ENCODE measurements at regions not wholly inside any gene's neighbourhood (a gene's known extent, or its start where the extent isn't known, plus 50 kb on each side); places are given as distances from the start of the nearest gene placed in this dataset.
"Not testable (repeated sequence)": the region's sequence is repeated elsewhere in the genome, so short reads cannot be mapped to it uniquely, and the experiment has no call there.

- DNase-seq (ENCODE audit: extremely low spot score): no peak
- POLR2A ChIA-PET: no interaction called here
- CTCF ChIA-PET: interaction anchor here (1.5 kb wide), 1 partner anchor 10 kb away, joined by 3 read pairs; no protein-coding TSS in a partner anchor
- TF ChIP-seq CTCF (IDR thresholded peaks at IDR 0.05; ENCODE audit: control extremely low read depth, extremely low read depth, low read depth, missing control alignments): no peak
These were observed 257.1 kb upstream of the KCNG1 start for GRCh38 chr20:51280047-51280446.

GRCh38 chr20:51277961-51278360 lies 255.1 kb upstream of the KCNG1 start:
- POLR2A ChIA-PET: no interaction called here
- no peak for TF ChIP-seq CTCF (IDR thresholded peaks at IDR 0.05; ENCODE audit: control extremely low read depth, extremely low read depth, low read depth, missing control alignments)
- CTCF ChIA-PET: no interaction called here
- no peak for DNase-seq (ENCODE audit: extremely low spot score)

- POLR2A ChIA-PET: no interaction called here
- CTCF ChIA-PET: interaction anchor here (0.7 to 1.6 kb wide), 7 partner anchors 11 to 295 kb away, joined by 3 to 4 read pairs (median 3); no protein-coding TSS in a partner anchor
- no peak for TF ChIP-seq CTCF (IDR thresholded peaks at IDR 0.05; ENCODE audit: control extremely low read depth, extremely low read depth, low read depth, missing control alignments)
- DNase-seq (ENCODE audit: extremely low spot score): no peak
These were observed 253.4 kb upstream of the KCNG1 start for GRCh38 chr20:51276296-51276695.

DNA sequence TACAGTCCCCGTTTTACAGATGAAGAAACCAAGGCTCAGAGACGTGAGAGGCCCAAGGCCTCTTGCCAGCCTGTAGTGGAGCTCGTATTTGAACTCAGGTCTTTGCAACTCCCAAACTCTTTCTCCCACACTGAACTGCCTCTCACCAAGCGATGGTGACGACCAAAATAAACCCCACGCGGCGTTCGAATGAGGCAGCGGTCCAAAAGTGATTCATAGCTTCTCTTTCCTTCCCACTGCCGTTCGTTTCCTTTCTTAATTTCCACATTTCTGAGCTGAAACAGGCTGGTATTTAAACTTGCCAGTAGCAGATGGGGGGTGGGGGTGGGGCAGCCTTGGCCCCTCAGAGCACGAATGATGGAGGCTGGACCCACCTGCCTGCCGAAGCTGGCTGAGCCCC lies 252.9 kb upstream of the KCNG1 start:
- TF ChIP-seq CTCF (IDR thresholded peaks at IDR 0.05; ENCODE audit: control extremely low read depth, extremely low read depth, low read depth, missing control alignments): no peak
- CTCF ChIA-PET: interaction anchor here (1.0 to 1.6 kb wide), 6 partner anchors 12 to 295 kb away, joined by 3 to 4 read pairs (median 4); no protein-coding TSS in a partner anchor
- POLR2A ChIA-PET: no interaction called here
- DNase-seq (ENCODE audit: extremely low spot score): no peak

DNA sequence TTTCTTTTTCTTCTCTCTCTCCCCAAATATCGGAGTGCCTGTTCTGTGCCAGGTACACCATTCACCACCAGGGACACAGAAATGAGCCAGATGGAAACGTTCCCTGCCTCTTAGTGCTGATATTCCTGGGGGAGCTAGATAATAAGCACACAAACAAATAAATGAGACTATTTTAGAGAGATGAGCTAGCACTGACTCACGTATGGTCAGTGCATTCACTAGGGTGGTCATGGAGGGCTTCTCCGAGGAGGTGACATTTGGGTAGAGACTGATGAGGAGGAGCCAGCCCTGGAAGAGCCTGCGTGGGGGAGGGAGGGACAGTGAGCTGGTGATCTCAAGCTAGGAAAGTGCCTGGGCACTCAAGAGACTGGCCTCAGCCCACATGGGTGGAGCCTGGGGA lies 252.3 kb upstream of the KCNG1 start:
- no peak for TF ChIP-seq CTCF (IDR thresholded peaks at IDR 0.05; ENCODE audit: control extremely low read depth, extremely low read depth, low read depth, missing control alignments)
- no peak for DNase-seq (ENCODE audit: extremely low spot score)
- CTCF ChIA-PET: interaction anchor here (1.0 to 1.3 kb wide), 2 partner anchors 50 to 288 kb away, joined by 3 read pairs; no protein-coding TSS in a partner anchor
- POLR2A ChIA-PET: no interaction called here

DNA sequence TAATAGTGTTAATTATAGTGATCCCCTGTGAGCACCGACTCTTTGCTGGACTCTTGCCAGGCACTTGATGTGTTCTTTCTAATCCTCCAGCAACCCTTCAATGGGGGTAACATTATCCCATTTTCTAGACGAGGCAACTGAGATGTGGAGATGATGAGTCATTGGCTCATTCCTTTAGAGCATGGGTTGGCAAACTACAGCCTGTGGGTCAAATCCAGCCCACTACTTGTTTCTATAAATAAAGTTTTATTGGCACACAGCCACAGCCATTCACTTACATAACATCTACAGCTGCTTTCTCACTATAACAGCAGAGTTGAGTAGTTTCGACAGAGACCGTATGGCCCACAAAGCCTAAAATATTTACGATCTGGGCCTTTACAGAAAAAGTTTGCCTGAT lies 249.5 kb upstream of the KCNG1 start:
- no peak for DNase-seq (ENCODE audit: extremely low spot score)
- CTCF ChIA-PET: no interaction called here
- TF ChIP-seq CTCF (IDR thresholded peaks at IDR 0.05; ENCODE audit: control extremely low read depth, extremely low read depth, low read depth, missing control alignments): no peak
- POLR2A ChIA-PET: no interaction called here

DNA sequence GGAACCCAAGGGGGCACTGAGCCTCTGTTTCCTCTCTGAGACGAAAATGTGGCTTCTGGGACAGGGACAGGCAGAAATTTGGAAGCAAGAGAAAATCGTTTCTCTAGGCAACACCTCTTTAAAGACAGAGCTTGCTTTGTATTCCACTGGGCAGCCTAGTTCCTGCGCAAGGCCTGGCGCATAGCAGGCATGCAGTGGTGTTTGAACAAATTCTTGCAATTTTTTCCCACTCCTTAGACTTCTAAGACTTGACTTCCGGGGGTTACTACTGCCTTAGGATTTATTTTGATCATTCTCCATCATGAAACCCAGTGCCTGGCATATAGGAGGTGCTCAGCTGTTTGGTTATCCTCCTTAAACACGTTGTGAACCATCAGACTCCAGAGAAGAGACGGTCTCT lies 249.0 kb upstream of the KCNG1 start:
- TF ChIP-seq CTCF (IDR thresholded peaks at IDR 0.05; ENCODE audit: control extremely low read depth, extremely low read depth, low read depth, missing control alignments): no peak
- CTCF ChIA-PET: no interaction called here
- DNase-seq (ENCODE audit: extremely low spot score): no peak
- POLR2A ChIA-PET: no interaction called here

GRCh38 chr20:51271289-51271688 lies 248.4 kb upstream of the KCNG1 start:
- DNase-seq (ENCODE audit: extremely low spot score): not testable (repeated sequence)

More at GRCh38 chr20:51271289-51271688, 248.4 kb upstream of the KCNG1 start:
- CTCF ChIA-PET, POLR2A ChIA-PET: not testable (repeated sequence)
